Caco-2 (cell line): ENCODE measurements at regions not wholly inside any gene's neighbourhood (a gene's known extent, or its start where the extent isn't known, plus 50 kb on each side); places are given as distances from the start of the nearest gene placed in this dataset.

Source experiments
- BruUV-seq: library from RNA; stranded (reverse); fragments of 400-500 nt; replicated peaks from 2 replicates; lab custom pipeline; 2021; lab: Mats Ljungman, UMichigan
- CTCF ChIA-PET: fragments of 300-600 bp; sonication (Branson Sonifier 250); formaldehyde crosslinking; loops from one replicate; lab custom pipeline; 2022; ENCODE audit warnings: antibody characterized with exemption; lab: Charles Lee
- POLR2A ChIA-PET: fragments of 300-600 bp; sonication (Branson Sonifier 250); formaldehyde crosslinking; loops from one replicate; lab custom pipeline; 2022; ENCODE audit warnings: antibody characterized with exemption; lab: Charles Lee
- DNase-seq, 2 experiments: peaks; one replicate each; pipeline versions ENCODE4 v3.0.0 to v3.0.0-alpha.2; 2020 to 2022
- H3K27me3 ChIP-seq: replicated peaks from 2 replicates; pipeline ENCODE4 v1.6.0; 2011; ENCODE audit warnings: low read length; ENCODE audit not compliant: control insufficient read depth, insufficient read depth
- H3K36me3 ChIP-seq: 2 replicates; pipeline ENCODE4 v1.5.1; 2011; ENCODE audit warnings: low read length; ENCODE audit not compliant: control insufficient read depth, insufficient read depth
- H3K4me1 ChIP-seq: fragments of 250-450 bp; sonication (Bioruptor Pico); 2 replicates; pipeline ENCODE4 v1.5.1; 2020; ENCODE audit warnings: mild to moderate bottlenecking
- H3K4me3 ChIP-seq: 2 replicates; pipeline ENCODE4 v1.5.1; 2011; ENCODE audit warnings: low read depth, mild to moderate bottlenecking, control low read depth, low read length
- H3K9me3 ChIP-seq: fragments of 250-450 bp; sonication (Bioruptor Pico); 2 replicates; pipeline ENCODE4 v1.5.1; 2020; ENCODE audit warnings: mild to moderate bottlenecking, moderate library complexity
- H3K27ac Mint-ChIP-seq: one replicate; pipeline ENCODE4 v1.8.0; 2022; ENCODE audit warnings: mixed read lengths; ENCODE audit not compliant: unreplicated experiment
- H3K27me3 Mint-ChIP-seq: one replicate; pipeline ENCODE4 v1.8.0; 2022; ENCODE audit warnings: mixed read lengths; ENCODE audit not compliant: insufficient read depth, unreplicated experiment
- H3K36me3 Mint-ChIP-seq: one replicate; pipeline ENCODE4 v1.8.0; 2022; ENCODE audit warnings: mild to moderate bottlenecking, mixed read lengths; ENCODE audit not compliant: insufficient read depth, unreplicated experiment
- H3K4me1 Mint-ChIP-seq: one replicate; pipeline ENCODE4 v1.8.0; 2022; ENCODE audit warnings: low read depth, mixed read lengths; ENCODE audit not compliant: unreplicated experiment
- H3K4me3 Mint-ChIP-seq: one replicate; pipeline ENCODE4 v1.8.0; 2022; ENCODE audit warnings: mild to moderate bottlenecking, moderate library complexity, mixed read lengths; ENCODE audit not compliant: unreplicated experiment
- H3K9me3 Mint-ChIP-seq: one replicate; pipeline ENCODE4 v1.8.0; 2022; ENCODE audit warnings: mixed read lengths; ENCODE audit not compliant: unreplicated experiment
- intact Hi-C: fragments of 100-400 bp; cut with micrococcal nuclease; formaldehyde crosslinking; loops from one replicate; pipeline ENCODE4 v1.10.0; 2022; ENCODE audit not compliant: unreplicated experiment
- TF ChIP-seq, protein P1 (sequence below), 2 experiments: fragments of 200-600 bp in 1 of 2; IDR thresholded peaks; 1 replicate in 1 of 2; 2 replicates in 1 of 2; pipeline versions ENCODE4 v1.5.1 to v1.8.0; 2011 to 2022; ENCODE audit warnings: antibody characterized with exemption in 1 of 2, control low read depth in 1 of 2, inconsistent platforms in 1 of 2, low read depth in 1 of 2, low read length in 1 of 2, mild to moderate bottlenecking in 1 of 2, moderate library complexity in 1 of 2; ENCODE audit not compliant: insufficient read depth in 1 of 2, severe bottlenecking in 1 of 2, unreplicated experiment in 1 of 2

GRCh38 chr13:102974317-102975087, 91.7 kb downstream of the SLC10A2 start:
- Histone ChIP-seq H3K36me3 (no peaks in the 10 kb centered on the region), H3K4me1 (no peaks in the 10 kb centered on the region), H3K9me3 (0 out of 2 replicates have a peak, but pooled peaks cover under 1% of the 10 kb centered on the region), H3K4me3 (no peak overlapping the region), H3K27me3 (no peaks in the 10 kb centered on the region)
- H3K27me3 Mint-ChIP-seq = peaks cover 7% of the 10 kb centered on the region
- H3K27ac Mint-ChIP-seq = no peak overlapping the region
- intact Hi-C loops = no loop called here
- no peaks in the 10 kb centered on the region for H3K9me3 Mint-ChIP-seq
- H3K36me3 Mint-ChIP-seq = no peaks in the 10 kb centered on the region
- CTCF ChIA-PET = no interaction called here
- no peak overlapping the region for H3K4me3 Mint-ChIP-seq
- no peaks in the 10 kb centered on the region for H3K4me1 Mint-ChIP-seq
- BruUV-seq = no TSS peak
- TF ChIP-seq, protein P1, sequence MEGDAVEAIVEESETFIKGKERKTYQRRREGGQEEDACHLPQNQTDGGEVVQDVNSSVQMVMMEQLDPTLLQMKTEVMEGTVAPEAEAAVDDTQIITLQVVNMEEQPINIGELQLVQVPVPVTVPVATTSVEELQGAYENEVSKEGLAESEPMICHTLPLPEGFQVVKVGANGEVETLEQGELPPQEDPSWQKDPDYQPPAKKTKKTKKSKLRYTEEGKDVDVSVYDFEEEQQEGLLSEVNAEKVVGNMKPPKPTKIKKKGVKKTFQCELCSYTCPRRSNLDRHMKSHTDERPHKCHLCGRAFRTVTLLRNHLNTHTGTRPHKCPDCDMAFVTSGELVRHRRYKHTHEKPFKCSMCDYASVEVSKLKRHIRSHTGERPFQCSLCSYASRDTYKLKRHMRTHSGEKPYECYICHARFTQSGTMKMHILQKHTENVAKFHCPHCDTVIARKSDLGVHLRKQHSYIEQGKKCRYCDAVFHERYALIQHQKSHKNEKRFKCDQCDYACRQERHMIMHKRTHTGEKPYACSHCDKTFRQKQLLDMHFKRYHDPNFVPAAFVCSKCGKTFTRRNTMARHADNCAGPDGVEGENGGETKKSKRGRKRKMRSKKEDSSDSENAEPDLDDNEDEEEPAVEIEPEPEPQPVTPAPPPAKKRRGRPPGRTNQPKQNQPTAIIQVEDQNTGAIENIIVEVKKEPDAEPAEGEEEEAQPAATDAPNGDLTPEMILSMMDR (IDR thresholded peaks at IDR 0.05; ENCODE audit: insufficient read depth in 1 of 2, low read depth in 1 of 2, low read length in 1 of 2, severe bottlenecking in 1 of 2, unreplicated experiment in 1 of 2) = no peak
- POLR2A ChIA-PET = no interaction called here
- DNase-seq = no peak

DNA sequence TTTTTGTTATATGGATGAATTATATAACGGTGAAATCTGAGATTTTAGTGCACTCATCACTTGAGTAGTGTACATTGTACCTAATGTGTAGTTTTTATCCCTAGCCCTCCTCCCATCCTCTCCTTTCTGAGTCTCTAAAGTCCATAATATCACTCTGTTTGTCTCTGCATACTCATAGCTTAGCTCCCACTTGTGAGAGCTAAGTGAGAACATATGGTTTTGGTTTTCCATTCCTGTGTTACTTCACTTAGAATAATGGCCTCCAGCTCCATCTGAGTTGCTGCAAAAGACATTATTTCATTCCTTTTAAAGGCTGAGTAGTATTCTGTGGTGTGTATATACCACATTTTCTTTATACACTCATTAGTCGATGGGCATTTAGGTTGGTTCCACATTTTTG, 94.0 kb downstream of the SLC10A2 start:
- Mint-ChIP-seq H3K27ac (no peak overlapping the region), H3K36me3 (no peaks in the 10 kb centered on the region), H3K9me3 (no peaks in the 10 kb centered on the region), H3K4me3 (no peak overlapping the region), H3K4me1 (no peaks in the 10 kb centered on the region), H3K27me3 (peaks cover 3% of the 10 kb centered on the region)
- Histone ChIP-seq H3K4me1 (no peaks in the 10 kb centered on the region), H3K4me3 (no peak overlapping the region), H3K9me3 (0 out of 2 replicates have a peak, but pooled peaks cover 2% of the 10 kb centered on the region), H3K36me3 (no peaks in the 10 kb centered on the region), H3K27me3 (no peaks in the 10 kb centered on the region)
- CTCF ChIA-PET = interaction anchor here (1.0 kb wide), 1 partner anchor 56 kb away, joined by 4 read pairs; no protein-coding TSS in a partner anchor
- BruUV-seq = no TSS peak
- TF ChIP-seq, protein P1 (IDR thresholded peaks at IDR 0.05; ENCODE audit: insufficient read depth in 1 of 2, low read depth in 1 of 2, low read length in 1 of 2, severe bottlenecking in 1 of 2, unreplicated experiment in 1 of 2) = no peak
- DNase-seq = no peak
- intact Hi-C loops = no loop called here
- POLR2A ChIA-PET = no interaction called here

- Histone ChIP-seq H3K9me3 (0 out of 2 replicates have a peak, but pooled peaks cover 2% of the 10 kb centered on the region), H3K27me3 (no peaks in the 10 kb centered on the region), H3K4me1 (no peaks in the 10 kb centered on the region), H3K36me3 (no peaks in the 10 kb centered on the region), H3K4me3 (no peak overlapping the region)
- no peak for DNase-seq
- Mint-ChIP-seq H3K9me3 (no peaks in the 10 kb centered on the region), H3K36me3 (no peaks in the 10 kb centered on the region), H3K27ac (no peak overlapping the region), H3K4me3 (no peak overlapping the region), H3K4me1 (no peaks in the 10 kb centered on the region), H3K27me3 (peaks cover 3% of the 10 kb centered on the region)
- ChIA-PET POLR2A (no interaction called here), CTCF (no interaction called here)
- no TSS peak for BruUV-seq
- TF ChIP-seq, protein P1 (IDR thresholded peaks at IDR 0.05; ENCODE audit: insufficient read depth in 1 of 2, low read depth in 1 of 2, low read length in 1 of 2, severe bottlenecking in 1 of 2, unreplicated experiment in 1 of 2) = no peak
- intact Hi-C loops = no loop called here
These were observed 95.7 kb downstream of the SLC10A2 start for GRCh38 chr13:102970542-102970941.
